Ascending aorta (tissue), 2 donors: ENCODE measurements at regions not wholly inside any gene's neighbourhood (a gene's known extent, or its start where the extent isn't known, plus 50 kb on each side); places are given as distances from the start of the nearest gene placed in this dataset.
"Not testable (repeated sequence)": the region's sequence is repeated elsewhere in the genome, so short reads cannot be mapped to it uniquely, and the experiment has no call there.

Source experiments
- DNase-seq, 2 donors: peaks; one replicate each; pipeline ENCODE4 v3.0.0-alpha.2; 2019; ENCODE audit warnings: low spot score in 2 of 2
- H3K27ac ChIP-seq, 2 donors: fragments of 200-600 bp; sonication (generic); one replicate each; pipeline ENCODE4 v1.5.1; 2016 to 2017; ENCODE audit warnings: mild to moderate bottlenecking in 1 of 2
- H3K27me3 ChIP-seq: fragments of 200-600 bp; sonication (generic); one replicate; pipeline ENCODE4 v1.5.1; 2017
- H3K36me3 ChIP-seq, 2 donors: fragments of 200-600 bp; sonication (generic); one replicate each; pipeline ENCODE4 v1.5.1; 2016
- H3K4me1 ChIP-seq, 2 donors: fragments of 200-600 bp; sonication (generic); one replicate each; pipeline ENCODE4 v1.5.1; 2016 to 2017; ENCODE audit warnings: mild to moderate bottlenecking in 1 of 2
- H3K4me3 ChIP-seq, 2 donors: fragments of 200-600 bp; sonication (generic); one replicate each; pipeline ENCODE4 v1.5.1; 2016 to 2017; ENCODE audit warnings: mild to moderate bottlenecking in 1 of 2
- H3K9me3 ChIP-seq, 2 donors: fragments of 200-600 bp; sonication (generic); one replicate each; pipeline ENCODE4 v1.5.1; 2016
- intact Hi-C: fragments of 100-400 bp; cut with DNase I; formaldehyde crosslinking; loops from one replicate; pipeline ENCODE4 v1.15.1; 2023
- TF ChIP-seq, protein P1 (sequence below), 3 experiments: fragments of 200-600 bp in 2 of 3; fragments of 450-650 bp in 1 of 3; sonication (generic) in 2 of 3; IDR thresholded peaks; one replicate each; pipeline ENCODE4 v1.5.1; 2016 to 2019; ENCODE audit warnings: antibody characterized with exemption in 3 of 3, mild to moderate bottlenecking in 1 of 3, moderate library complexity in 1 of 3

DNA sequence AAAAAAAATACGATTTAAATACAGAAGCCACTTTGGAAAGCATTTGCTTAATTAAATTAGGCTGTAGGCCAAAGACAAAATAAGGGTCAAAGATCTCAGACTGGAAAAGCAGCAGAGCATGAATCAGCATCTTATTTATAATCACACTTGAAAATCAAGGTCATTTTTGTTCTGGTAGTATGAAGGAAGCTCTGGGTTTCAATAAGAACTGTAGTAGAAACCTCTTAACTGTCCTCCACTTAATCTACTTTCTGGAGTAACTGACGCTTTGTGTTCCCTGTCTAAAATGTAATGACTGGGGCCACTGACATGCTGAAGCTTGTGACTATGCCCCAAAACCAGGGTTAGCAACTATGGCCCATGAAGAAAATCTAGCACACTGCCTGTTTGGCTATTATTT lies 450.7 kb upstream of the ZP4 start:
- DNase-seq = no peak
- TF ChIP-seq, protein P1, sequence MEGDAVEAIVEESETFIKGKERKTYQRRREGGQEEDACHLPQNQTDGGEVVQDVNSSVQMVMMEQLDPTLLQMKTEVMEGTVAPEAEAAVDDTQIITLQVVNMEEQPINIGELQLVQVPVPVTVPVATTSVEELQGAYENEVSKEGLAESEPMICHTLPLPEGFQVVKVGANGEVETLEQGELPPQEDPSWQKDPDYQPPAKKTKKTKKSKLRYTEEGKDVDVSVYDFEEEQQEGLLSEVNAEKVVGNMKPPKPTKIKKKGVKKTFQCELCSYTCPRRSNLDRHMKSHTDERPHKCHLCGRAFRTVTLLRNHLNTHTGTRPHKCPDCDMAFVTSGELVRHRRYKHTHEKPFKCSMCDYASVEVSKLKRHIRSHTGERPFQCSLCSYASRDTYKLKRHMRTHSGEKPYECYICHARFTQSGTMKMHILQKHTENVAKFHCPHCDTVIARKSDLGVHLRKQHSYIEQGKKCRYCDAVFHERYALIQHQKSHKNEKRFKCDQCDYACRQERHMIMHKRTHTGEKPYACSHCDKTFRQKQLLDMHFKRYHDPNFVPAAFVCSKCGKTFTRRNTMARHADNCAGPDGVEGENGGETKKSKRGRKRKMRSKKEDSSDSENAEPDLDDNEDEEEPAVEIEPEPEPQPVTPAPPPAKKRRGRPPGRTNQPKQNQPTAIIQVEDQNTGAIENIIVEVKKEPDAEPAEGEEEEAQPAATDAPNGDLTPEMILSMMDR (IDR thresholded peaks at IDR 0.05) = no peak
- Histone ChIP-seq H3K4me3 (no peak overlapping the region), H3K9me3 (no peaks in the 10 kb centered on the region), H3K27ac (no peak overlapping the region), H3K4me1 (no peaks in the 10 kb centered on the region), H3K27me3 (no peaks in the 10 kb centered on the region), H3K36me3 (no peaks in the 10 kb centered on the region)
- intact Hi-C loops = no loop called here

DNA sequence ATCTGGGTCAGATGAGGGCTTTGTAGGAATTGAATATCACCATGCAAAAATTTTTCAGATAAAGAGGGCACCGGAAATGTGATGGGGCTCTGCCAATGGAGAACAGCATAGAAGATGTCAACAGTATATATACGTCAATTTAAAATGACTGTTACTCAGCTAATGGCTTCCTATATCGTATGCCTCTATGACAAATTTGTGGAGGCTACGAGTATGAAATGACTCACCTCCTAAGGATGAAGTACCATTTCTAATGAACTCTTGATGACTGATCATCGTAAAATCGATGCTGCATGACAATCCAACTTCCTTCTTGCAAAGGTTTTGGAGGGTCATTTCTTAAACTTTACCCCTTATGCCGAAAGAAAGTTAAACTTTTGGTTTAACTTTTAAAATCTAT lies 450.3 kb upstream of the ZP4 start:
- no peaks in the 10 kb centered on the region for H3K36me3 ChIP-seq
- no peaks in the 10 kb centered on the region for H3K9me3 ChIP-seq
- no peak overlapping the region for H3K27ac ChIP-seq
- no peak for DNase-seq
- TF ChIP-seq, protein P1 (IDR thresholded peaks at IDR 0.05) = no peak
- intact Hi-C loops = no loop called here
- H3K4me1 ChIP-seq = no peaks in the 10 kb centered on the region
- no peaks in the 10 kb centered on the region for H3K27me3 ChIP-seq
- H3K4me3 ChIP-seq = no peak overlapping the region

DNA sequence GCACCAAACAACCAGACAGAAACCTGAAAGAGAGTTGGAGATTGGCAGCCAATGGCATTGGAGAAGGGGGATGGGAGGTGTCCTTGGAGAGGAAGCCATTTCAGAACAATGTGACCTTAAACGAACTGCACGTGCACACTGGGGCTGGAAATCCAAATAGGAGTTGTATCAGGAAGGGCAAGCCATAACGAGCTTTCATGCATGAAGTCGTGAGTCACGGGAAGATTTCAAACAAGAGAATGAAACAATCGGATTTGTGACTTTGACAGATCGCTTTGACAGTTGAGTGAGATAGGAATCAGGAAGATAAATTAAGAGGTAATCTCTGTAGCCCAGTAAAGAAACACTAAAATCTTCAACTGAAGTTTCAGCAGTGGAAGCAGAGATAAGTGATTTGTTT lies 445.8 kb upstream of the ZP4 start:
- Histone ChIP-seq H3K9me3 (no peaks in the 10 kb centered on the region), H3K4me1 (no peaks in the 10 kb centered on the region), H3K27me3 (no peaks in the 10 kb centered on the region), H3K36me3 (no peaks in the 10 kb centered on the region), H3K4me3 (no peak overlapping the region), H3K27ac (no peak overlapping the region)
- intact Hi-C loops = no loop called here
- DNase-seq = no peak
- TF ChIP-seq, protein P1 (IDR thresholded peaks at IDR 0.05) = no peak

DNA sequence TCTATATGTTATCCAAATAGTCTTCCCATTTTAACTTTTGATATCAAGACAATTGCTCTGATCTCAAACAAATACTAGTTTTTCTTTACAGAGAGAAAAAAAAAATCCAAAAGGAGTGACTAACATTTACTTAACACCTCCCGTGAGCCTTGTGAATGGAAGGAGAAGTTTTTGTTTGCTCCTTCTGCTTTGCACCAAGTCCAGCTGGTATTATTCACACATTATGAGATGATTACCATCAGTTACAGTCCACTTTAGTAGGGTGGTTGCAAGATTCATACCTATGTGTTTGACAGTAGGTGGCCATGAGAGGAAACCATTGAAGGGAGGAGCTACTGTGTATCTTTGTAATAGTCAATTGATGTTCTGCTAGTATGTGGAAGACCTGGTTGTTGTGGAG lies 443.4 kb upstream of the ZP4 start:
- no peaks in the 10 kb centered on the region for H3K27me3 ChIP-seq
- intact Hi-C loops = no loop called here
- H3K4me3 ChIP-seq = no peak overlapping the region
- H3K36me3 ChIP-seq = no peaks in the 10 kb centered on the region
- TF ChIP-seq, protein P1 (IDR thresholded peaks at IDR 0.05) = no peak
- H3K4me1 ChIP-seq = no peaks in the 10 kb centered on the region
- H3K27ac ChIP-seq = no peak overlapping the region
- DNase-seq = no peak
- H3K9me3 ChIP-seq = no peaks in the 10 kb centered on the region

DNA sequence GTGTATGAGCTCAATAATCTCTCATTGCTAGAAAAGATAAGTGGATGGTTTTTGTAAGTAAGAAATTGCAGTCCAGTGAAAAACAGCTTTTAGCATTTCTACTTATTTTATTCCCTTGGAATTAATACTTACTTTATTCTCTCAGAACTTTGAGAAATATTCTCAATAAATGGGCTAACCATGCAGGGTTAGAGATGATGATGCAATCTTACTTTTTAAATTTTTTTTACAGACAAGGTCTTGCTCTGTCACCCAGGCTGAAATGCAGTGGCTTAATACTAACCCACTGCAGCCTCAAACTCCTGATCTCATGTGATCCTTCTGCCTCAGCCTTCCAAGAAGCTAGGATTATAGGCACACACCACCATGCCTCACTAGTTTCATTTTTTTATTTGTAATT lies 440.8 kb upstream of the ZP4 start:
- intact Hi-C loops = no loop called here
- H3K4me3 ChIP-seq = no peak overlapping the region
- TF ChIP-seq, protein P1 (IDR thresholded peaks at IDR 0.05) = no peak
- no peak for DNase-seq
- H3K27me3 ChIP-seq = no peaks in the 10 kb centered on the region
- H3K27ac ChIP-seq = no peak overlapping the region
- H3K36me3 ChIP-seq = no peaks in the 10 kb centered on the region
- no peaks in the 10 kb centered on the region for H3K4me1 ChIP-seq
- no peaks in the 10 kb centered on the region for H3K9me3 ChIP-seq

DNA sequence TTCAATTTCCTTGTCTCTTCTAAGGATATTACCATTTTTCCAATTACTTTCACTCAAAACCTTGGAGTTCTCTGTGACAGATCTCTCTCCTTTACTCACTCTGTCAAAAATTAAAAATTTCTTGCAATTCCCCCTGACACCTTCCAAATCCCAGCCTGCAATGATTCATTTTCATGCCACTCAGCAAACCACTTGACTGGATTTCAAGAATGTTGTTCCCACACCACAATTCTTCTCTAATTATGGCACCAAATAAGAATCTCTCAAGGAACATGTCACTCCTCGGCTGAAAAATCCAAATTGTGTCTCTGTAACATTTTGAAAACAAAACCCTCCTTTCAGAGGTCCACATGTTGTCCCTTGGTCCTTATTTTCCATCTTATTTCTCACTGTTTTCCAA lies 438.9 kb upstream of the ZP4 start:
- H3K27me3 ChIP-seq = no peaks in the 10 kb centered on the region
- H3K27ac ChIP-seq = no peak overlapping the region
- DNase-seq = no peak
- H3K36me3 ChIP-seq = no peaks in the 10 kb centered on the region
- no peaks in the 10 kb centered on the region for H3K4me1 ChIP-seq
- intact Hi-C loops = no loop called here
- no peaks in the 10 kb centered on the region for H3K9me3 ChIP-seq
- H3K4me3 ChIP-seq = no peak overlapping the region
- TF ChIP-seq, protein P1 (IDR thresholded peaks at IDR 0.05) = no peak

DNA sequence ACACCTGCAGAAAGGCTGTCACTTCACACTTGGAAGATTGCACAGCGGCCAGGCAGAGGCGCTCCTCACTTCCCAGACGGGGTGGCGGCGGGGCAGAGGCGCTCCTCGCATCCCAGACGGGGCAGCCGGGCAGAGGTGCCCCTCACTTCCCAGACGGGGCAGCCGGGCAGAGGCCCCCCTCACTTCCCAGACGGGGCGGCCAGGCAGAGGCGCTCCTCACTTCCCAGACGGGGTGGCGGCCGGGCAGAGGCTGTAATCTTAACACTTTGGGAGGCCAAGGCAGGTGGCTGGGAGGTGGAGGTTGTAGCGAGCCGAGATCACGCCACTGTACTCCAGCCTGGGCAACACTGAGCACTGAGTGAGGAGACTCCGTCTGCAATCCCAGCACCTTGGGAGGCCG lies 436.3 kb upstream of the ZP4 start:
- H3K27ac ChIP-seq, H3K9me3 ChIP-seq, H3K36me3 ChIP-seq, DNase-seq, H3K4me1 ChIP-seq, H3K4me3 ChIP-seq, intact Hi-C loops, H3K27me3 ChIP-seq: not testable (repeated sequence)

DNA sequence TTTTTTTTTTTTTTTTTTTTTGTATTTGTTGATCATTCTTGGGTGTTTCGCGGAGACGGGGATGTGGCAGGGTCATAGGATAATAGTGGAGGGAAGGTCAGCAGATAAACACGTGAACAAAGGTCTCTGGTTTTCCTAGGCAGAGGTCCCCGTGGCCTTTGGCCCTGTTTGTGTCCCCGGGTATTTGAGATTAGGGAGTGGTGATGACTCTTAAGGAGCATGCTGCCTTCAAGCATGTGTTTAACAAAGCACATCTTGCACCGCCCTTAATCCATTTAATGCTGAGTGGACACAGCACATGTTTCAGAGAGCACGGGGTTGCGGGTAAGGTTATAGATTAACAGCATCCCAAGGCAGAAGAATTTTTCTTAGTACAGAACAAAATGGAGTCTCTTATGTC lies 435.8 kb upstream of the ZP4 start:
- H3K9me3 ChIP-seq, H3K36me3 ChIP-seq, H3K4me3 ChIP-seq, H3K27me3 ChIP-seq, DNase-seq, intact Hi-C loops, H3K4me1 ChIP-seq, H3K27ac ChIP-seq: not testable (repeated sequence)
